Stimulated activated CD4-positive, alpha-beta T cell treated with anti-CD3 and anti-CD28 coated beads, Interleukin-1b, Interleukin-23, amount 100 ng/mL, for 24 hours (primary cell): ENCODE measurements at regions not wholly inside any gene's neighbourhood (a gene's known extent, or its start where the extent isn't known, plus 50 kb on each side); places are given as distances from the start of the nearest gene placed in this dataset.

Experiments used
- DNase-seq, 4 experiments: peaks; one replicate each; pipeline ENCODE4 v3.0.0-alpha.2; 2020; ENCODE audit warnings: low read depth in 4 of 4, low spot score in 1 of 4

DNA sequence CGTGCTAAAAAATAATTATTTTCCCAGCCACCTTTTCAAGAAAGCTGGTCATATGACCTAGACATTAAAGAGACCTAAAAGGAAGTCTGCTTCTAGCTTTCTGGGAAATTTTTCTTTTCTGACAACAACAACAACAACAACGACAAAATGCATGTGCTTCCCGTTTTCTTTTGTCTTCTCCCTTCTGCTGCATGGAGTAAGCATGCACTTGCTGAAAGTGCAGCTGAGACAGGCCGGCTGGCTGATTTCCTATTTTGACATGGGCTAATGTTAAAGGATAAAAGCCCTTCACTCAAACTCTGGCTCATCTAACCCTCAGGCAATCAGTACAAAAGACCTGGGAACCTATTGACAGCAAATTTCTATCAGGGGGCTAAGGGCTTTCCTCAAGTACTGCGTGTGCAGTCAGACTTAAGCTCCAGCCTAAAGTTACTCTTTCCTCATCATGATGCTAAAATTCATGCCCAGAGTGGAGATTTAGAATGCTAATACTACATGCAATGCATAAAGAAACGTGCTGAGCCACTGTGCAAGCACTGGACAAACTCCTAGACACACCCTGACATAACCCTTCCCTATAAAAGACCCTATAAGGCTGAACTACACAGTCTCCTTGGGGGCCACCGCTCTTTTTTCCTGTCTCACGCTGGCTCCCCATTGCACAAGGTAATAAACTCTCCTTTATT lies 811.1 kb downstream of the UQCRFS1 start:
- no peak for DNase-seq

DNA sequence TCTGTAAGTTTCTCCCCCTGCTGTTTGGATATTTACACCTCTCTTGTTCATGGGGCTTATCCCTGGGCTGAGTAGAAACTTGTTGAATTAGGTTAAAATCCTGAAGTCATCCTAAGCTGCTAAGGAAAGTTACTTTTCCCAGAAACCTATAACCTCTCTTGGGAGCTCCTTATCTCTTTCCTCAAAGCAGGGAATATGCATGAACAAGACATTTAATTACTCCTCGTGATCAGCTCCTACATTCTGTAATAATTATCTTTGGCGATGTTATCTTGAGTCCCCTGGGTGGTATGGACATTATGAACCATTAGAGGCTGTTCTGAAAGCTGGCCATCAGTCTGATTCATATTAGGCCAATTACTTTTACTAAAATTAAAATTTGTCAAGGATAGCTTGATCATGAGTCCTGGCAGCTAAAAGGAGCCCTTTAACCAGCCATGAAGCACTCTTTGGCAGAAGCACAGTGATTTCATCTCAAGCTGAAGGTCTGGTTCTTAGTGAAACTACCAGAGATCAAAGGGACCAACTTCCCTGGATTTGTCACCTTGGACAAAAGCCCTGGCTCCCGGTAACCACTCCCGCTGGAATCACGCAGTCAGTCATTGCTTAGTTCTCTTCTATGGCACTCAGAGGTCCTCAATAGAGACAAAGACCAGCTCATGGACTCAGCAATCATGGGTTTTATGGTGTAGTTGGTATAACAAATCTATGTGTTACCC lies 811.8 kb downstream of the UQCRFS1 start:
- no peak for DNase-seq

DNA sequence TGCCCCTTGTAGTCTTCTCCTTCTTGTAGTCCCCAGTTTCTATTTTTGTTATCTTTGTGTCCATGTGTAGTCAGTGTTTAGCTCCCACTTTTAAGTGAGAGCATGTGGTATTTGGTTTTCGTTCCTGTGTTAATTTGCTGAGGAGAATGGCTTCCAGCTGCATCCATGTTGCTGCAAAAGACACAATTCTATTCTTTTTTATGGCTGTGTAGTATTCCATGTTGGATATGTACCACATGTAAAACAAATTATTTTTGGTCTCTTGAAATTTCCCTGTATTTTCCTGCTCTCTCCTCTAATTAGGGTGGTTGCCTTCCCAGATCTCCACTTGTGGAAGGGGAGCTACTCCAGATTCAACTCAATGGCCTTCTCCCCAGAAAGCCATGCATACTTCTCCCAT lies 813.8 kb downstream of the UQCRFS1 start:
- DNase-seq: no peak

DNA sequence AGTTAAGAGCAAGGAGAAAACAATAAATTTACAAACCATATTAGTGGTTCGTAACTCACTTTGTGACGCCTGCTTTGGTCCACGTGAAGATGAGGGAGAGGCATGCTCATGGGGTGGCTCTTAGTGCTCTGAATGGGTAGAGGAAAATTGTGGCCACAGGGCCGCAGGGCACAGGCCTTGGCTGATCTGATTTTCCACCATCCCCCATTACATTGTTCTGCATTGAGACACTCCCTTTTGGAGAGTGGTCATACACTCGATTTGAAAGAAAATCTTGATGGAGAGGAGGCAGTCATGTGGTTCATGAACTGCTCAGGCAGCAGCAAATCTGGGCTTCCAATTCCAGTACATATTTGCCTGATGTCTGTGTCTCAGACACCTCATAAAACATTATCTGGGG lies 815.2 kb downstream of the UQCRFS1 start:
- no peak for DNase-seq

DNA sequence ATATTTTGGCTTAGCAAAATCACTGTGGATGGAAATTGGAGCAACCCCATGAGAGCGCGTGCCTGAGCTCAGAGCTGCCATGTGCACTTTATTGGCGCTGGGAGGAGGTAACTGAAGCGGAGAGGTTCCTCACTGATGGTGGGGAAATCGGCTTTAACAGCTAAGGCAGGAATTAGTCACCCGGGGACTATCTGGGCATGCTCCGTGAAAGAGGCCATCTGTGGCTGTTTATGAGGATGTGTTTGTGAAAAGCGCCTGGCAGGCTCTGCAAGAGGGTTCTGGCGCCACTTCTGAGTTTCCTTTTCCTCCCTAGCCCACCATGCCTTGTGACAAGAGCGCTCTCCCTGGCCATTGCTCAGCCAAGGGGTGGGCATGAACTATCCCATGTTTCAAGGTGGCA lies 815.6 kb downstream of the UQCRFS1 start:
- DNase-seq: no peak

DNA sequence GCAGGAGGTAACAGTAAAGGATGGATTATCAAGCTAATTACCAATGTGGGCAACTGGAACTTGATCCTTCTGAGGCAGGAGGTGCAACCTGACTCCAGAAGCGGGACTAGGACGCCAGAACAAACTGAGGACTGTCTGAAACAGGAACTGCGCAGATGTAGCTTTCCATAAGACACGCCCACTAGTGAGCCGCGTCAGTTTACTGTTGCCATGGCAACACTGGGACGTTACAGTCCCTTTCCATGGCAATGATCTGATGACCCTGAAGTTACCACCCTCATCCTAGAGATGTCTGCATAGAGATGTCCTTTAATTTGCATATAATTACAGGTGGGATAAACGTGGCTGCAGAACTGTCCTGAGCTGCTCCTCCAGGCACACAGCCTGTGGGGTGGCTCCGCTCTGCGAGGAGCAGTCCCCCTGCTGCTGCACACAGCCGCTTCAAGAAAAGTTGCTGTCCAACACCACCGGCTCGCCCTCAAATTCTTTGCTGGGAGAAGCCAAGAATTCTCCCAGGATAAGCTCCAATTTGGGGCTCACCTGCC lies 816.6 kb downstream of the UQCRFS1 start:
- no peak for DNase-seq

DNA sequence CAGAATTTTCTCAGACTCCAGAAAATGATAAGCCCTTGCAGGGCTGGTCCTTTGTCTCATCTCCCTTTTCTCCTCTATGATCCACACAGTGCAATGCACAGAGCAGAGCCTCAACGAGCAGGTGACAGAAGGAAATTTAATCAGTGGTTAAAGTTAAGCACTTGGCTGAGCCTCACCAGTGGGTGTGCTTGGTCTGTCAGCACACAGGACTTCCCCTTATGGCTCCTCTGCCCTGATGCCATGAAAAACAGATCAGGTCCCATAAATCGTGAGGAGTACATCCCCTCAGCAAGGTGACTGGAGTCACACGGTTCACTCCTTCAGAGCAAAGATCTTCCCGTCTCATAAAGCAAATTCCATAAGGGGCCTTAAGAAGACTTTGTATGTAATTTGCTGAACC lies 818.2 kb downstream of the UQCRFS1 start:
- DNase-seq: no peak

DNA sequence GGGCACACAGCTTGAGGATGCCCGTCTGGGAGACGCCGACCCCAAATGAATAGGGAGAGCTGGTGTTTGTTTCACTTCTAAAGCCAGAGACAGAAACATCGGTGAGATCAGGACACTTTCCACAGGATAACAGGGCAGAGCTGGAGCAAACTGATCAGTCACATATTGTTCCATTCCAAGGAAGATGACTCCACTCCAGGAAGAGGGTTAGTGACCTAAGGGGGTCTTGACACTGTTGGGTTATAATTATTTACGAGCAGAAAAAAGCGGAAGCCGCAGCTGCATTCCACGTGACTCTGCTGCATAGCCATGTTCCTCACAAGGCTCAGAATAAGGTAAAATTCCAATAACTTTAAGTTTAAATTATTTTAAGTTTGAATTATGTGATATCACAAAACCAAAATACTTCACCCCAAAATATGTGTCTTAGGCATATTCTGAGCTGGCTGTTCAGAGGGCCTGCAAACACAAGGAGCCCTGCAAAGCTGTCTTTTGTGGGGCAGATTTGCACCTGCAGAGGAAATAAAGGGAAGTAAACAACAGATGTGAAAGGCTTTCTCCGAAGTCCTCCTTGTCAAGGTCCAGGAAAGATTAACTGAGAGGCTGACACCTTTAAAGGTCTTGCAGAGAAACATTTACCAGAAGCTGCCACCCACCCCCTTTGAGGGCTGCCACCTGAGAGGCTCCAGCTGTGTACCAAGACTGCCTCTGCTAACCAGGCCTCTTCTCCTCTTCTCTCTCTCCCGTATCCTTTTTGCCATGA lies 819.2 kb downstream of the UQCRFS1 start:
- no peak for DNase-seq

DNA sequence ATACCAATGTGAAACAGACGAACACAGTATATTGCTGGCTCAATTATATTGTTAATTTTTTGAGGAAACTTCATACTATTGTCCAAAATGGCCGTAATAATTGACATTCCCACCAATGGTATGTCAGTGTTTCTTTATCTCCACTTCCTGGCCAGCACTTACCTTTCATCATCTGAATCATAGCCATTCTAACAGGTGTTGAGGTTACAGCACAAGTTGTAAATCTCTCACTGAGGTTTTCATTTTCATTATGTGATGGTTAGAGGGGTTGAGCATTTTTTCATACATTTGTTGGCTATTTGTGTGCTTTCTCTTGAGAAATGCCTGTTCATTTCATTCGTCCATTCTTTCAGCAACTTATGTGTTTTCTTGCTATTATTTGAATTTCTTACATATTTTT lies 824.0 kb downstream of the UQCRFS1 start:
- DNase-seq: no peak

DNA sequence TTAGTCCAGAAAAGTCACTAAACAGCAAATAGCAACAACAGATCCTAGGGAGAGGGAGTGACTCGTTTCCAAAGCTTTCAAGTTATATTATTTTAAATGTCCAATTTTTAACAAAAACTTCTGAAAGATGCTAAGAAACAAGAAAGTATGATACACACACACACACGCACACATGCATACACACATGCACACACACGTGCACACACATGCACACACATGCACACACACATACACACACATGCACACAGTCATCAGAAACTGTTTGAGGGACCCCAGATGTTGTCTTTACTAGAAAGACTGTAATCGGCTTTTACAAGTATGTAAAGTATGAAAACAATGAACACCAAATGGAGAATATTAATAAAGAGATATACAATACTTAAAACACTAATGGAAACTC lies 825.4 kb downstream of the UQCRFS1 start:
- no peak for DNase-seq

DNA sequence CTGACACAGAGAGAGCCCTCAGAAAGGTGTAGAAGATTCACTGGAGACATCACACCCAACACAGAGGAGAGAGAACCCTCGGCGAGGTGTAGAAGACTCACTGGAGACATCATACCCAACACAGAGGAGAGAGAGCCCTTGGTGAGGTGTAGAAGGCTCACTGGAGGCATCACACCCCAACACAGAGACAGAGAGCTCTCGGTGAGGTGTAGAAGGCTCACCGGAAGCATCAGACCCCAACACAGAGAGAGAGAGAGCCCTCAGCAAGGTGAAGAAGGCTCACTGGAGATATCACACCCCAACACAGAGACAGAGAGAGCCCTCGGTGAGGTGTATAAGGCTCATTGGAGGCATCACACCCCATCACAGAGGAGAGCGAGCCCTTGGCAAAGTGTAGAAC lies 826.5 kb downstream of the UQCRFS1 start:
- DNase-seq: no peak

DNA sequence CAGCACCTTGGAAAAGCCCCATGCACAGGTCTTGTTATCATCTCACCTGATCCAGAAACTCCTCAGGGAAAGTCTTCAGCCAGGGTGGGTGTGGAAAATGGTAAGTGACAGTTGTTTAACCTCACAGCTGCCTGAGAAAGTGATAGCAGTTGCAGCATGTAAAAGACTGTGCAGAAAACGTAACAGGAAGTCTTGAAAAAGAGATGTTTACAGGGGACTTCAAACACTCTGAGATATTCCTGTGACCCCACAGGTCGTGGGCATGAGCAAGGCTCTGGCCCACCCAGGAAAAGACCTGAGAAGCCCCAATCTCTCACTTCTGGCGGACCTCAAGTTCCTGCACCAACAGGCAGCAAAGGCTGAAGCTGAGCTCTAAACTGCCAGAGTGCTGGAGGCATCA lies 826.9 kb downstream of the UQCRFS1 start:
- no peak for DNase-seq

DNA sequence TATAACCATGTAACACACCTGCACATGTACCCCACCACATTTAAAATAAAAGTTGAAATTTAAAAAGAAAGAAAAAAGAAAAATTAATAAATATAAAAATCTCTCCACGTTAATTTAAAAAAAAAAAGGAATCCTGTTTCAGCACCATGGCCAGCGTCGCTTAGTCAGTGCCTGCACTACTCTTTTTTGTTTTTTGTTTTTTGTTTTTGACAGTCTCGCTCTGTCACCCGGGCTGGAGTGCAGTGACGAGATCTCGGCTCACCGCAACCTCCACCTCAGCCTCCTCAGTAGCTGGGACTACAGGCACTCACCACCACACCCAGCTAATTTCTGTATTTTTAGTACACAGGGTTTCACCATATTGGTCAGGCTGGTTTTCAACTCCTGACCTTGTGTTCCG lies 835.9 kb downstream of the UQCRFS1 start:
- DNase-seq: no peak

DNA sequence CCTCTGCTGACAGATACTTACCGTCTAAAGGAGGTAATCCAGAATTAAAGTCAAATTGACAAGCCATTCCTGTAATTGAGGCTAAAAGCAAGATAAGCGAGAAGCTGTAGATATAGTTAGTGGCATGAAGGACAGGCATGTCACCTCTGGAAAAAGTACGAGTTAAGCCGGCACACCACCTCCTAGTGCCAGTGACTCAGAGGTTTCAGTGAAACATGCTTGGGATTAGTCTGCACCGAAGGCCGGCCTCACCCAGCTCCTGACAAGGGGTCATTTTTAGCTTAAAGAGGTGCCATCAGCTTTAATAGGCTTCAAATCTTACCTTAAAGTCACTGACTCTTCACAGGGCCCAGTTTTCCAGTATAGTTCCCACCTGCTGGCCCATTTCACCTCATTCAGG lies 838.0 kb downstream of the UQCRFS1 start:
- DNase-seq: no peak

DNA sequence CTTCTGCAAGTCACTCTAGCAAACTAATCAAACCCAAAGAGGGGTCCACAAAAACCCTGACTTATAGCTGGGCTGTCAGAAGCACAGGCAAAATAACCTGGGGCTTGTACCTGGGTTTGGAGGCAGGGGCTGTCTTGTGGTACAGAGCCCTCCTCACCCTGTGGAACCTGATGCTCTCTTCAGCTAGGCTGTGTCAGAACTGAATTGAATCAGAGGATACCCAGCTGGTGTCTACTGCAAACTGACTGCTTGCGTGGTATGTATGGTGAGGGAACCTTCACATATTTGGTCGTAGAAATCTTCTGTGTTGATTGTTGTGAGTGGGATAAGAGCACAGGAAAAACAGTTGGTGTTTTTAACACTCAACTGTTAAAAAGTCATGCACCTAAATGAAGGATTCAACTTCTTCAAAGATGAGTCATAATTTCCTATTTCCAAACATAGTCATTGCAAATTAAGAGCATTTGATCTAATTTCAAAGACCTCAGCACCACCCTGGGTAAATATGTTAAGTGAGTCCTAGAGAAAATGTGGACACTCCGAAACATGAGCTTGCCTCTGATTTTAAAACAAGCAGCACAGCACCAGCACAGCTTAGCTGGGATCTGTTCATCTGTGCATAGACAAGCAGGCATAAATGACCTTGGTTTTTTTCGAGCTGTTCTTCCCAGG lies 840.2 kb downstream of the UQCRFS1 start:
- no peak for DNase-seq

DNA sequence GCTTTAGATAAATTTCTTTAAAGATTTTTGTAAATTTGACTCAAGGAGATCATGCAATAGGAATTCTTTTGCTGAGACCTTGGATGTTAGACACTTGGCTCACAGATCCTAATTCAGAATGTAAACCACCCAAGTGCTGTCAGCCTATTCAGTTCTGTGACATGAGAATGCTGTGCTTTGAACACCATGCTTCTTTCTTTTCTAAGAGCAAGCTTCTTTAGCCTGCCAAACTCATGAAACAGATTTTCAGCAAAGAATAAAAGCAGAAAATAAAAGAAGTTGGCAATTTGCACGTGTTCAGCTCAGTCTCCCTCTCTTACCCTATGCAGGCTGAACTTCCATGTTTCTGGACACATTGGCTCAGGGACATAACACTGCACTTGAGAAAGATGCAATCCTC lies 845.8 kb downstream of the UQCRFS1 start:
- DNase-seq: no peak

DNA sequence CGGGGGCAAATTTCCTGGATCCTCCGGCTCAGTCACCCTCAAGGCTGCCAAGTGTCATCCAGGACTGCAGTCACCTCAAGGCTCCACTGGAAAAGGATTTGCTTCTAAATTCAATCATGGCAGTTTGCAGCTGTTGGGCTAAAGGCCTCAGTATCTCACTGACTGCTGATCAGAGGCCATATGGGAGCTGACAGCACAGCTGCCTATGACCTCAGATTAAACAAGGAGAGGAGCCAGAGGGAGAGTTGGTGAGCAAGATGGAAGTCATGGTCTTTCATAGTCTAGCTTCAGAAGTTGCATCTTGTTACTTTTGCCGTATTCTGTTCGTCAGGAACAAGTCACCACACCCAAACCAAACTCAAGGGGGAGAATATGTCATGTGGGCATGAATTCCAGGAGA lies 849.7 kb downstream of the UQCRFS1 start:
- DNase-seq: no peak

DNA sequence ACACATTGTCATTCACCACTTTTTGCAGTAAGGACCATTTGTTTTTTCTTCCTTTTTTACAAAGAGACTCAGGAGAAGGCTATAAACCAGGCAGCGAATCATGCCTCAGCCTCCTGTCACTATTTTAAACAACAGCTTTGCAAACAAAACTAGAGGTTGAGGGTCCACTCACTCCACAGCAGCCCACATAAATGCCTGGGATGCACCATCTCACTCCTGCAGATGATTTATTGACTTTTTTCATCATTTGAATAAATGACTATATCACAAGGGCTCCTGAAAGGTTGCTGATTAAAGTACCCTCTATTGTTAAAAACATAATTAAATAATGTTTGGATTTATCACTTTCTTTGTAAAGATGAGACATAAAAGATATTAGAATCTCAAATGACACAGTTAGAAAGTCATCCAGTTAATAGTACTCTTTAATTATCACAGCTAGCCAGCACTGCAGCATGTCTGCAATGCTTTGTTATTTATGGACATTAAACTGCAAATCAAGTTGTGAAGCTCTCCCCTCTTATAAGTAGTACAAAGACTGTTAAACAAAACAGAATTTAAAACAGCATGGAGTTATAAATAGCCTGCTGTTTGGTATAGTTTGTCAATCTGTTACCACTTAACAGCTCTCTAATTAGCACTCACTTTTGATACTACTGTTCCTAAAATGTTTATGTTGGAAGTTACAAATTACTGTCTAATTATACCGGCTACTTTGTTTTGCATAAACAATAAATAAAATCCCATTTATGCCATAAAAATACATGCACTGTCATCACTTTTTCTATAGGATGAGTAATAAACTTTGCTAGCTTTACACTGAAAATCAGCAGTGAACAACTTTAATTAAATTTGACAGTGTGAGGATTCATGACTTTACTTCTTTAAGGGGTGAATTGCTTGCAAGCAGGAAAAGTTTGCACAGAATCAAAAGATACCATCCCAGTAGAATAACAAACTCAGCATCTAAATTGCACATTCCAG lies 853.2 kb downstream of the UQCRFS1 start:
- no peak for DNase-seq

DNA sequence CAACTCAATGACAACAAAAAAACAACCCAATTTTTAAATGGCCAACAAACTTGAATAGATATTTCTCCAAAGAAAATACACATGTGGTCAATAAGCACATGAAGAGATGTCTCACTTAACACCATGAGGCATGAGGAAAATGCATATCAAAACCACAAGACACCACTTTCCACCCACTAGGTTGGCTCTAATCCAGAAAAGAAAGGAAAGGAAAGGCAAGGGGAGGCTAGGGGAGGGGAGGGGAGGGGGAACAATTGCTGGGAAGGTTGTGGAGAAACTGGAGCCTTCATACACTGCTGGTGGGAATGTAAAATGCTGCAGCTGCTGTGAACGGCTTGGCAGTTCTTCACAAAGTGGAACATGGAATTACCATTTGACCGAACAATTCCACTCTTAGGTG lies 854.3 kb downstream of the UQCRFS1 start:
- no peak for DNase-seq

DNA sequence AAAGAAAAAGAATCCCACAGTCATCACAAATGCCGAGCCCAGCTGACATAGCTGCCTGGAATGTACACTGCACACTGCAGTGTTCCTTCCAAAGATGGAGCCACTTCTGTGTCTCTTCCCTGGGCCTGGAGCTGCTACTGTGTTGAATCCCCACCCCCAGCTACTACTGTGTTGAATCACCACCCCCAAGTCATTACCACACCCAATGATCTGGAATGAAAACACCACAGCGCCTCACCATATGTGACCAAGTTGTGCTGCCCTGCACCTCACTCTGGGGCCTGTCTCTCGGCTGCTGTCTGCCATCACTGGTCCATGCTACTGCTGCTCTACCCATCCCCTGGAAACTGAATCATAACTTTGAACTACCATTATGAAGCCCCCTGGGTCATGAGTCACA lies 861.2 kb downstream of the UQCRFS1 start:
- no peak for DNase-seq
